ENCODE measurements at regions not wholly inside any gene's neighbourhood (a gene's known extent, or its start where the extent isn't known, plus 50 kb on each side); places are given as distances from the start of the nearest gene placed in this dataset.

- no peak overlapping the region for H3K9ac ChIP-seq (ENCODE audit: low read length in 3 of 3)
- FAIRE-seq (no peak), DNase-seq (no peak)
- no peaks in the 10 kb centered on the region for H3K27me3 ChIP-seq (ENCODE audit: control insufficient read depth, insufficient read depth, low read length)
- no peaks in the 10 kb centered on the region for H3K36me3 ChIP-seq (ENCODE audit: control insufficient read depth in 2 of 3, insufficient read depth in 3 of 3, low read length in 3 of 3)
- intact Hi-C loops (cut with DNase I) = no loop called here
- H3K4me1 ChIP-seq (ENCODE audit: control insufficient read depth in 2 of 3, insufficient read depth in 2 of 3, low read depth in 1 of 3, low read length in 3 of 3) = no peaks in the 10 kb centered on the region
- TF ChIP-seq CTCF (IDR thresholded peaks at IDR 0.05; ENCODE audit: borderline replicate concordance, extremely low read depth, insufficient read depth) = no peak
- H3K9me3 ChIP-seq (ENCODE audit: control insufficient read depth in 2 of 3, insufficient read depth in 1 of 3, low read length in 3 of 3) = peaks cover 3 to 9% (median 4%) of the 10 kb centered on the region in 3 donors
- H3K4me3 ChIP-seq (ENCODE audit: low read length in 3 of 3) = no peak overlapping the region
- H3K27ac ChIP-seq (ENCODE audit: low read depth in 2 of 2, low read length in 2 of 2) = no peak overlapping the region
These were observed 75.6 kb upstream of the PRICKLE2 start for GRCh38 chr3:64300790-64301423.

GRCh38 chr3:64299206-64299605 is 73.9 kb upstream of the PRICKLE2 start:
- FAIRE-seq (no peak), DNase-seq (no peak)
- intact Hi-C loops (cut with DNase I) = no loop called here
- Histone ChIP-seq H3K27ac (ENCODE audit: low read depth in 2 of 2, low read length in 2 of 2) (no peak overlapping the region), H3K9me3 (ENCODE audit: control insufficient read depth in 2 of 3, insufficient read depth in 1 of 3, low read length in 3 of 3) (peaks cover 3 to 9% (median 4%) of the 10 kb centered on the region in 3 donors), H3K4me1 (ENCODE audit: control insufficient read depth in 2 of 3, insufficient read depth in 2 of 3, low read depth in 1 of 3, low read length in 3 of 3) (no peaks in the 10 kb centered on the region), H3K4me3 (ENCODE audit: low read length in 3 of 3) (no peak overlapping the region), H3K36me3 (ENCODE audit: control insufficient read depth in 2 of 3, insufficient read depth in 3 of 3, low read length in 3 of 3) (no peaks in the 10 kb centered on the region), H3K9ac (ENCODE audit: low read length in 3 of 3) (no peak overlapping the region), H3K27me3 (ENCODE audit: control insufficient read depth, insufficient read depth, low read length) (no peaks in the 10 kb centered on the region)
- TF ChIP-seq CTCF (IDR thresholded peaks at IDR 0.05; ENCODE audit: borderline replicate concordance, extremely low read depth, insufficient read depth) = no peak

GRCh38 chr3:64297563-64297962 is 72.3 kb upstream of the PRICKLE2 start:
- H3K27me3 ChIP-seq (ENCODE audit: control insufficient read depth, insufficient read depth, low read length) = no peaks in the 10 kb centered on the region
- no peak for FAIRE-seq
- TF ChIP-seq CTCF (IDR thresholded peaks at IDR 0.05; ENCODE audit: borderline replicate concordance, extremely low read depth, insufficient read depth) = no peak
- H3K4me1 ChIP-seq (ENCODE audit: control insufficient read depth in 2 of 3, insufficient read depth in 2 of 3, low read depth in 1 of 3, low read length in 3 of 3) = no peaks in the 10 kb centered on the region
- no peak overlapping the region for H3K27ac ChIP-seq (ENCODE audit: low read depth in 2 of 2, low read length in 2 of 2)
- H3K9ac ChIP-seq (ENCODE audit: low read length in 3 of 3) = no peak overlapping the region
- H3K36me3 ChIP-seq (ENCODE audit: control insufficient read depth in 2 of 3, insufficient read depth in 3 of 3, low read length in 3 of 3) = no peaks in the 10 kb centered on the region
- no peak overlapping the region for H3K4me3 ChIP-seq (ENCODE audit: low read length in 3 of 3)
- H3K9me3 ChIP-seq (ENCODE audit: control insufficient read depth in 2 of 3, insufficient read depth in 1 of 3, low read length in 3 of 3) = peaks cover 3 to 9% (median 4%) of the 10 kb centered on the region in 3 donors
- DNase-seq = no peak
- intact Hi-C loops (cut with DNase I) = no loop called here

GRCh38 chr3:64295594-64295993 is 70.3 kb upstream of the PRICKLE2 start:
- Histone ChIP-seq H3K27me3 (ENCODE audit: control insufficient read depth, insufficient read depth, low read length) (no peaks in the 10 kb centered on the region), H3K4me3 (ENCODE audit: low read length in 3 of 3) (no peak overlapping the region), H3K36me3 (ENCODE audit: control insufficient read depth in 2 of 3, insufficient read depth in 3 of 3, low read length in 3 of 3) (no peaks in the 10 kb centered on the region), H3K9me3 (ENCODE audit: control insufficient read depth in 2 of 3, insufficient read depth in 1 of 3, low read length in 3 of 3) (peaks cover 3 to 9% (median 4%) of the 10 kb centered on the region in 3 donors), H3K9ac (ENCODE audit: low read length in 3 of 3) (no peak overlapping the region), H3K4me1 (ENCODE audit: control insufficient read depth in 2 of 3, insufficient read depth in 2 of 3, low read depth in 1 of 3, low read length in 3 of 3) (no peaks in the 10 kb centered on the region), H3K27ac (ENCODE audit: low read depth in 2 of 2, low read length in 2 of 2) (no peak overlapping the region)
- no peak for TF ChIP-seq CTCF (IDR thresholded peaks at IDR 0.05; ENCODE audit: borderline replicate concordance, extremely low read depth, insufficient read depth)
- FAIRE-seq (no peak), DNase-seq (no peak)
- intact Hi-C loops (cut with DNase I) = no loop called here

All from kidney (tissue), 13 donors.